HCT116 (cell line): ENCODE measurements at regions not wholly inside any gene's neighbourhood (a gene's known extent, or its start where the extent isn't known, plus 50 kb on each side); places are given as distances from the start of the nearest gene placed in this dataset.

Source experiments
- ATAC-seq: fragments of 200-7000 bp; cut with Tn5 transposase; 2 replicates; pipeline ENCODE4 v1.9.1; 2020; ENCODE audit warnings: mild to moderate bottlenecking, moderate library complexity
- BruUV-seq: library from RNA; stranded (reverse); fragments of 400-500 nt; replicated peaks from 2 replicates; lab custom pipeline; 2021; lab: Mats Ljungman, UMichigan
- CTCF ChIA-PET: fragments of 300-600 bp; sonication (Branson Sonifier 250); formaldehyde crosslinking; loops from one replicate; lab custom pipeline; 2021; ENCODE audit warnings: antibody characterized with exemption; lab: Charles Lee
- POLR2A ChIA-PET: fragments of 300-600, 350-600 bp; sonication (Branson Sonifier 250); formaldehyde crosslinking; loops from one replicate; lab custom pipeline; 2021; ENCODE audit warnings: antibody characterized with exemption; lab: Charles Lee
- RAD21 ChIA-PET, 2 experiments: fragments of 300-600 bp; sonication (Branson Sonifier 250); formaldehyde crosslinking; loops; one replicate each; lab custom pipeline; 2023; ENCODE audit warnings: low total read pairs in 2 of 2; ENCODE audit not compliant: uncharacterized antibody in 2 of 2, unreplicated experiment in 2 of 2, low non-redundant PET in 1 of 2; lab: Charles Lee
- DNase-seq: peaks from one replicate; pipeline ENCODE4 v3.0.0-alpha.2; 2010; ENCODE audit warnings: low read depth, low spot score
- H2AFZ ChIP-seq: fragments of 200-600 bp; shearing (Covaris generic), sonication (generic); 2 replicates; pipeline ENCODE4 v1.6.1; 2017; ENCODE audit warnings: low read depth, mixed run types, mixed read lengths, antibody characterized with exemption, low read length; ENCODE audit not compliant: poor library complexity, severe bottlenecking
- H3K27ac ChIP-seq: 2 replicates; pipeline ENCODE4 v1.5.1; 2012; ENCODE audit warnings: low read depth, low read length
- H3K27me3 ChIP-seq: fragments of 200-600 bp; sonication (generic); 2 replicates; pipeline ENCODE4 v1.6.1; 2016; ENCODE audit warnings: mixed run types, low read length, mixed read lengths; ENCODE audit not compliant: insufficient read depth
- H3K36me3 ChIP-seq, 2 experiments: fragments of 200-500 bp in 1 of 2; fragments of 200-600 bp in 1 of 2; sonication (Bioruptor generic) in 1 of 2; sonication (generic) in 1 of 2; 2 replicates each; pipeline versions ENCODE4 v1.5.1 to v1.6.1; 2014 to 2016; ENCODE audit warnings: low read length in 2 of 2, inconsistent platforms in 1 of 2, mixed read lengths in 1 of 2, mixed run types in 1 of 2; ENCODE audit not compliant: insufficient read depth in 2 of 2, control insufficient read depth in 1 of 2
- H3K4me1 ChIP-seq, 2 experiments: fragments of 200-600 bp in 1 of 2; sonication (generic) in 1 of 2; 2 replicates each; pipeline versions ENCODE4 v1.5.1 to v1.6.1; 2012 to 2017; ENCODE audit warnings: low read length in 2 of 2, inconsistent platforms in 1 of 2, mild to moderate bottlenecking in 1 of 2, mixed read lengths in 1 of 2, mixed run types in 1 of 2, moderate library complexity in 1 of 2; ENCODE audit not compliant: insufficient read depth in 2 of 2, control insufficient read depth in 1 of 2
- H3K4me2 ChIP-seq: fragments of 200-600 bp; sonication (generic); 2 replicates; pipeline ENCODE4 v1.6.1; 2017; ENCODE audit warnings: mixed run types, low read length, mixed read lengths
- H3K4me3 ChIP-seq, 2 experiments: fragments of 200-600 bp in 1 of 2; sonication (generic) in 1 of 2; replicated peaks in 1 of 2; 2 replicates each; pipeline ENCODE4 v1.5.1; 2011 to 2016; ENCODE audit warnings: low read length in 2 of 2, control low read depth in 1 of 2, low read depth in 1 of 2, mild to moderate bottlenecking in 1 of 2, mixed read lengths in 1 of 2, mixed run types in 1 of 2
- H3K79me2 ChIP-seq: fragments of 200-600 bp; sonication (generic); 2 replicates; pipeline ENCODE4 v1.6.1; 2017; ENCODE audit warnings: mild to moderate bottlenecking, mixed run types, low read length, moderate library complexity, mixed read lengths; ENCODE audit not compliant: insufficient read depth
- H3K9ac ChIP-seq: fragments of 200-600 bp; sonication (generic); 2 replicates; pipeline ENCODE4 v1.6.1; 2016; ENCODE audit warnings: low read length, mixed read lengths
- H3K9me2 ChIP-seq: fragments of 200-600 bp; sonication (generic), shearing (Covaris generic); 2 replicates; pipeline ENCODE4 v1.6.1; 2017; ENCODE audit warnings: mixed run types, mild to moderate bottlenecking, moderate library complexity; ENCODE audit not compliant: insufficient read depth
- H3K9me3 ChIP-seq, 2 experiments: fragments of 200-500 bp in 1 of 2; fragments of 200-600 bp in 1 of 2; sonication (Bioruptor generic) in 1 of 2; sonication (generic) in 1 of 2; 2 replicates each; pipeline ENCODE4 v1.6.1; 2014 to 2017; ENCODE audit warnings: low read length in 2 of 2, mixed read lengths in 2 of 2, inconsistent platforms in 1 of 2, low read depth in 1 of 2, mild to moderate bottlenecking in 1 of 2, mixed run types in 1 of 2, moderate library complexity in 1 of 2; ENCODE audit not compliant: control insufficient read depth in 1 of 2, insufficient read depth in 1 of 2
- H4K20me1 ChIP-seq: fragments of 200-600 bp; sonication (generic), shearing (Covaris generic); 2 replicates; pipeline ENCODE4 v1.6.1; 2017; ENCODE audit warnings: mixed run types, mild to moderate bottlenecking, moderate library complexity; ENCODE audit not compliant: insufficient read depth
- ATF3 ChIP-seq: IDR thresholded peaks from 2 replicates; pipeline ENCODE4 v1.6.1; 2012
- CBX3 ChIP-seq: IDR thresholded peaks from 2 replicates; pipeline ENCODE4 v1.6.1; 2012; ENCODE audit warnings: low read depth
- CEBPB ChIP-seq: IDR thresholded peaks from 2 replicates; pipeline ENCODE4 v1.6.1; 2012; ENCODE audit warnings: low read depth
- EGR1 ChIP-seq: IDR thresholded peaks from 2 replicates; pipeline ENCODE4 v1.6.1; 2012; ENCODE audit warnings: low read depth
- ELF1 ChIP-seq: IDR thresholded peaks from 2 replicates; pipeline ENCODE4 v1.6.1; 2012; ENCODE audit warnings: low read depth, borderline replicate concordance
- EZH2phosphoT487 ChIP-seq: fragments of 200-600 bp; IDR thresholded peaks from 2 replicates; pipeline ENCODE4 v1.6.1; 2018; ENCODE audit warnings: antibody characterized with exemption, borderline replicate concordance
- FOSL1 ChIP-seq: IDR thresholded peaks from 2 replicates; pipeline ENCODE4 v1.6.1; 2012; ENCODE audit warnings: low read depth
- JUND ChIP-seq: IDR thresholded peaks from 2 replicates; pipeline ENCODE4 v1.6.1; 2012
- POLR2A ChIP-seq: IDR thresholded peaks from 2 replicates; pipeline ENCODE4 v1.7.0; 2011; ENCODE audit warnings: borderline replicate concordance; ENCODE audit not compliant: insufficient read depth, insufficient read length; ENCODE audit errors: extremely low read depth
- RAD21 ChIP-seq: IDR thresholded peaks from 2 replicates; pipeline ENCODE4 v1.6.1; 2012; ENCODE audit warnings: low read depth, mild to moderate bottlenecking
- SP1 ChIP-seq: IDR thresholded peaks from 2 replicates; pipeline ENCODE4 v1.6.1; 2012; ENCODE audit warnings: low read depth
- SRF ChIP-seq: IDR thresholded peaks from 2 replicates; pipeline ENCODE4 v1.6.1; 2012; ENCODE audit warnings: low read depth
- TCF7L2 ChIP-seq: IDR thresholded peaks from 2 replicates; pipeline ENCODE4 v1.7.0; 2011; ENCODE audit warnings: borderline replicate concordance, inconsistent platforms; ENCODE audit not compliant: insufficient read depth, insufficient read length; ENCODE audit errors: extremely low read depth
- YY1 ChIP-seq: IDR thresholded peaks from 2 replicates; pipeline ENCODE4 v1.6.1; 2011; ENCODE audit warnings: low read length, low read depth, moderate library complexity, mild to moderate bottlenecking; ENCODE audit not compliant: insufficient replicate concordance; ENCODE audit errors: extremely low read depth
- ZBTB33 ChIP-seq: IDR thresholded peaks from 2 replicates; pipeline ENCODE4 v1.6.1; 2011; ENCODE audit warnings: mild to moderate bottlenecking, low read length, moderate library complexity; ENCODE audit not compliant: insufficient replicate concordance; ENCODE audit errors: extremely low read depth
- ZFX ChIP-seq: fragments of 450-650 bp; IDR thresholded peaks from 2 replicates; pipeline ENCODE4 v1.6.1; 2017
- intact Hi-C: fragments of 100-400 bp; cut with micrococcal nuclease; formaldehyde crosslinking; loops from 2 replicates; pipeline ENCODE4 v1.10.0; 2022

GRCh38 chr14:81946834-81947798 lies 413.5 kb upstream of the SEL1L start:
- Histone ChIP-seq H3K27me3 (no peaks in the 10 kb centered on the region), H4K20me1 (no peaks in the 10 kb centered on the region), H2AFZ (no peak overlapping the region), H3K9ac (no peak overlapping the region), H3K4me2 (no peak overlapping the region), H3K9me3 (peaks cover 6 to 8% of the 10 kb centered on the region in 2 experiments; a peak in 2 of 4 replicates), H3K27ac (no peak overlapping the region), H3K79me2 (no peaks in the 10 kb centered on the region), H3K4me1 (no peaks in the 10 kb centered on the region), H3K4me3 (no peak overlapping the region), H3K9me2 (no peaks in the 10 kb centered on the region), H3K36me3 (no peaks in the 10 kb centered on the region)
- CTCF ChIA-PET: no interaction called here
- BruUV-seq: no TSS peak
- TF ChIP-seq EZH2phosphoT487: no peak
- no peak for TF ChIP-seq TCF7L2
- TF ChIP-seq CEBPB: no peak
- TF ChIP-seq CBX3: no peak
- TF ChIP-seq ELF1: no peak
- no peak for TF ChIP-seq SRF
- TF ChIP-seq RAD21: no peak
- no peak for TF ChIP-seq SP1
- TF ChIP-seq POLR2A: no peak
- no peak for TF ChIP-seq YY1
- no peak for TF ChIP-seq ATF3
- no peak for TF ChIP-seq JUND
- no peak for TF ChIP-seq ZBTB33
- no peak for TF ChIP-seq FOSL1
- no peak for TF ChIP-seq ZFX
- no peak for TF ChIP-seq EGR1
- POLR2A ChIA-PET: no interaction called here
- ATAC-seq: no peak
- intact Hi-C loops: no loop called here
- RAD21 ChIA-PET: no interaction called here
- no peak for DNase-seq
